Activated CD4-positive, alpha-beta T cell treated with anti-CD3 and anti-CD28 coated beads for 4 hours (primary cell): ENCODE measurements at regions not wholly inside any gene's neighbourhood (a gene's known extent, or its start where the extent isn't known, plus 50 kb on each side); places are given as distances from the start of the nearest gene placed in this dataset.

Experiments
- DNase-seq, 2 donors: peaks; one replicate each; pipeline ENCODE4 v3.0.0-alpha.2; 2020

DNA sequence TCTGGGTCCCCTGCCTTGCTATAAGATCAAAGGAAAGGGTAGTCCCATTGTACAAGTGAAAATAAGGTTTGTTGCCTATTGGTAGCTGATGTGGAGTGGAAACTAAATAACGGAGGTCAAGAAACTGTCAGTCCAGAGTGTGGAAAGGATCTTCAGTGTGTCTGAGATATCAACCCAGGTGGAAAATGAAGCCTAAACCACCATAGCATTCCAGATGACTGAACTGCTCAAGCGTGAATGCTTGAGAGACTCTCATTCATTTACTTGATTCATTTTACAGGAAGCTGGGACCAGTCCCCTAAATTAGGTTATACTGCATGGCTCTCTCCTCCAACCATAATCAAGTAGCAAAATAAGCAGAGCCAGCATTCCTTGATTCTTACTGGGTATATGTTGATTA, 116.0 kb upstream of the SLC28A3 start:
- DNase-seq, result no peak

DNA sequence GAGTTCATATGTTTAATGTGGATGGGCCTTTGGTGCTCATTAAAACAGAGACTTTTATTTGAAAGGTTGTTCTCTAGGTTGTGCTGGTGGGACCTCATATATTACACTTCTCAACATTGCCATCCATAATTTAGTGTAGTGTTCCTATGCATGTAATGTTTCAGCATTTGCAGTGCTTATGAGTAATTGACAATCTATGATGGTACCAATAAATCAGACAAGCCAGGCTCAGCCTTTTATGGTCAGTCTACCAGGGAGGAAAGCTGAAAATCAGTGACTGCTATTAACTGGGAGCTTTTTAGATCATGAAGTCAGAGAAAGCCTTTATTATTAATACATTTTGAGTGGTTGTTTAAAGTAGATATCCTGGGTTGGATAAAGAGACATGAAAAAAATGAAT, 120.1 kb upstream of the SLC28A3 start:
- no peak for DNase-seq

GRCh38 chr9:84463272-84463671, 122.7 kb upstream of the SLC28A3 start:
- no peak for DNase-seq

DNA sequence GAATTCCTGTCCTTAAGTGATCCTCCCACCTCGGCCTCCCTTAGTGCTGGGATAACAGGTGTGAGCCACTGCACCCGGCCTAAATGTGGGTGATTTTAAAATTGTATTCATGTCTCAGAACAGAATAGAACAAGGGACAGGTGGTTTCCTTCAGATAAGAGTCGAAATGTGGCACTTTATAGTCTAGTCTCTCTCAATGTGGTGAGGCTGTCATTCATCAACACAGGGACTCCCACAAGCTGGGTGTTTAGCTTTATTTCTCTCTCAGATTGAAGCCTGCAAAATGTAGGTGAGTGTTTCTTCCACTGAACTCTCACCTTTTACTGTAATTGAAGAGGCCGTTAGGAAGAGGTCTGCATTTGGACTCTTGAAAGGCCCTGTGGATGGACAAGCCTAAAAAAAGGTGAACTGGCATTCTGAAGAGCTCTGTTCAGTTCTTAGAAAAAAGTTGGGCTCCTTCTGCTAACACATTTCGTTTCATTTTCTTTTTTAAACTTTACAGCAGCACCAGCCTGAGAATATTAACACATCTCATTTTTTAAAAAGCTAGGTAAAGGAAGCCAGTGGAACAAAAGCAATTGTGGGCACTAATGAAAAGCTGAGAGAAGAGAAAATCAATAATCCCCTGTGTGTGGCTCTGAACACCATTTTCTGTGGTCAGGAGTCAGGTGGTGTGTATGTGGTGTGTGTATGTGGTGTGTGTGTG, 126.2 kb upstream of the SLC28A3 start:
- DNase-seq, result no peak

DNA sequence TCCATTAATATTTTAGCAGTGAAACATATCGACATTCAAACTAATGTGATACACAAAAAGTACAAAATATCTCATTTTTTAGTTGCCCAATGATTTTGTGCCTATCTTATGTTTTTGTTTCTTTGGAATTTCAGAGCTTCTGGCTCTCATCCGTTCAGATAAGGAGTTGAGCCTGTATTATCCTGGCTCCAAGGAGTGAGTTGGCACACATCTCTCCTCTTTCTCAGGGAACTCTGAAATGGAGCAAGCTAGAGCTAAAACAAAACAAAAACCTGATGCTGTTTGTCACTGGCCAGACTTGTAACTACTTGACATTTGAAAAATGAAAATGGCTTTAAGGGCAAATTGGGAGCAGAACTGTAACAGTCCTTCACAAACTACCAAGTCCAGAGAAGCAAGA, 131.3 kb upstream of the SLC28A3 start:
- no peak for DNase-seq

- no peak for DNase-seq
Observed at GRCh38 chr9:84478996-84479395, 138.4 kb upstream of the SLC28A3 start.

- no peak for DNase-seq
Observed at GRCh38 chr9:84480071-84480470, 139.5 kb upstream of the SLC28A3 start.

DNA sequence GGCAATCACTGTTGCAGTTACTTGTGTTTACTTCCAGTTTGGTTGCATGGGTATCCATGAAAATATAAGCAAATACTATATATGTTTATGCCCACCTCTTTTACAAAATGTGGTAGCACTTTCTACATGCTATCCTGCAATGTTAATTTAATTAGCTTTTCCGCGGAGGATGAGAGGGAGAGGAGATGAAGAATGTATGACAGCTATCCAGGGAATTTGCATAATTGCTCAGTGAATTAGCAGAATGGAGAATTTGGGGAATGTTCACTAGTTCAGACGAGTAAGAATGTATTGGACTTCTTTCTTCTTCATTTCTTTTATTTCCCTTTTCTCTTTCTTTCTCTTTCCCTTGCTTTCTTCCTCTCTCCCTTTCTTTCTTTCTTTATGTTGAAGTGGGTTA, 140.7 kb upstream of the SLC28A3 start:
- DNase-seq, result no peak

DNA sequence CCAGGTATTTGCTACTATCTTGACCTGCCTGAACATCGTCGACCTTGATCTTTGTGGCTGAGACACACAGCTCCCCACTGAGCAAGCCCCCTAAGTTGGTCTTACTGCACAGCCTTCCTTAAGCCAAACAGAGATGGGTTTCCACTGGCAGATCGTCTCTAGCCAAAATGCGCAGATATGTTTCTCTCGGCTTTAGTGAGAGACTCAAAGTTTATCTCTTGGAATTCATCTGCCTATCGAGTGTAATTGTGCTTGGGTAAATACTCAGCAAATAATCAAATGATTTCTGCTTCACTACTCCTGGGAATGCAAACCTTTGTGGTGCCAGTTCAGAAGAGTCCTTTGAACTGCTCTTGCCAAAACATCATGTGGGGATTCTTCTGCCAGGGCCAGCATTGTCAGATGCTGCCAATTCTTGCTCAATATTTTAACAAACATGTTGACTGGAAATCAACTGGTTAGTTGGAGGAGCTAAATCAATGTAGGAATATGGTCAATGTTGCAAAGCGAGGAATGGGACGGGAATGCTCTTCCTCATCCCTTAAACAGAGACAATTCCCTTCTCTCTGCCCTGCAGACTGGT, 141.2 kb upstream of the SLC28A3 start:
- no peak for DNase-seq

- DNase-seq, result no peak
Observed at GRCh38 chr9:84482607-84483006, 142.0 kb upstream of the SLC28A3 start.

GRCh38 chr9:84484172-84484571, 143.6 kb upstream of the SLC28A3 start:
- DNase-seq, result no peak

DNA sequence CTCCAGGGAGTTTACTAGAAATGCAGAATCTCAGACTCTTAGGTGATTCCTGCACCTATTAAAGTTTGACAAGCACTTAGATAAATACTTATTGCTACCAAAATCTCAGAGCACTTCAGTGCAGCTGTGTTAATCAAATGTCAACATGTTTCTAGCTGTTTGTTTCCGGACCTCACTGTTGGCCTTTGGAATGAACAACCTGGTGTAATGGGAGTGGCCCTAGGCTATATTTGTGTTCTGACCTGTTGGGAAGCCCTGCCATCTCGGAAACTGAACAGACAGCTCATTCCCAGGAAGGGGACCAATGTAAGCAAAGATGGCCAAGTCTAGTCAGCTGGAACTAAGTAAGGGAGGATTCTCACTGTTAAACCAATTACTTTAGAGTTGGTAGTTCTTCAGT, 145.0 kb upstream of the SLC28A3 start:
- DNase-seq, result no peak

- DNase-seq, result no peak
Observed at GRCh38 chr9:84486663-84487062, 146.1 kb upstream of the SLC28A3 start.

- DNase-seq, result no peak
Observed at GRCh38 chr9:84490206-84490841, 149.8 kb upstream of the SLC28A3 start.

DNA sequence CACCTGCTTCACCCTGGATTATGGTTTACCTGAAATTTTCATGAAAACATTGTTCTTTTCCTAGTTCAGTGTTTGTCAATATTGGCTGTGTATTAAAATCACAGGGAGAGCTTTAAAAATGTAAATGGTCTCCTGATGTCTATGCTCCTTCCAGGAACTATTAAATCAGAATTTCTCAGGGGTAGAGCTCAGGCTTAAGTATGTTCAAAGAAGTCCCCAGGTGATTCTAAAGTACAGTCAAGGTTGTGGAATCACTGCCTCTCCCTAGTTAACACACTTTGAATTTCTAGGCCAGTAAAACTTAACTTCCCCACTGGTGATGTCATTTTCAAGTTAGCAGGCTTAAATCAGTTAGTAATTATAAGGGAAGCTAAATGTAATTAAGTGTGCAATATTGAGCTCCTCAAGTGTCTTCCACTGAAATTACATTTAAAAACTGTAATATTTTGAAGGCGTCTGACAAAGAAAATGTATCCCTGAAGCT, 150.3 kb upstream of the SLC28A3 start:
- no peak for DNase-seq

GRCh38 chr9:84492366-84493159, 152.0 kb upstream of the SLC28A3 start:
- DNase-seq, result no peak

GRCh38 chr9:84493284-84493947, 152.9 kb upstream of the SLC28A3 start:
- DNase-seq, result no peak

GRCh38 chr9:84499969-84500582, 159.5 kb upstream of the SLC28A3 start:
- DNase-seq, result no peak

DNA sequence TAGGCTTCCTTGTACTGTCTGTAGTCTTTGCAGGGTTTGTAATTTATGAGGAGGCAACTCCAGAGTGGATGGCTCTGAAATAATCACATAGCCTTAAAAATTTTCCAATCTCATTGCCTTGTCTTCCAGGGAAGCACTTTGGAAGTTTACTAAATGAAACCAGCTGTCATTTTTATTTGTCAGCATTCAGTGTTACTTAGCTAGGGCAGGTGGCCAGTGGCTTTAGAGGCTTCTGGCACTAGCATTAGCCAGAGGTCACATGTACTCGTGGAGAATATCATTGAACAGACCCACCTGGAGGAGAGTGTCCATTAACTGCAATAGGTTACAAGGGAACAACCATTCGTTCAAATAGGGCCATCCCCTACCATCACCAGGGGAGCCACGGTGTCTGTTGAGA, 160.3 kb upstream of the SLC28A3 start:
- DNase-seq, result no peak

DNA sequence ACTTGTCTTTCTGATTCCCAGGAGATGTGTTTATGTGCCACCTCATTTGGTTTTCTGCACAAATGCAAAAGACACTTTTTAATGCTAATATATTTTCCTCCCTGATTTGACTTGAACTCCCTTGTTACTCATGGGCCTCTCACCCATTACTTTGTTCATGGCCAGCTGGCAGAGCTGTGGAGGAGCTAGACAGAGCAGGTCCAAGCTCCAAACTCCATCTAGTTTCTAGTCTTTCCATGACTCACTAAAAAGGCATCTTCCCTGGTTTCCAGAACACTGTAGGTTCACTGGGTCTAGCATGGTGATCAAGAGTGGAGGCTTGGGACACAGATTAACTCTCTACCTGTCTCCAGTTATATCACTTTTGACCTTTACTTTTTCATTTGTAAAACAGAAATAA, 161.0 kb upstream of the SLC28A3 start:
- DNase-seq, result no peak

GRCh38 chr9:84502066-84502465, 161.5 kb upstream of the SLC28A3 start:
- DNase-seq, result no peak

GRCh38 chr9:84504360-84504759, 163.8 kb upstream of the SLC28A3 start:
- no peak for DNase-seq

DNA sequence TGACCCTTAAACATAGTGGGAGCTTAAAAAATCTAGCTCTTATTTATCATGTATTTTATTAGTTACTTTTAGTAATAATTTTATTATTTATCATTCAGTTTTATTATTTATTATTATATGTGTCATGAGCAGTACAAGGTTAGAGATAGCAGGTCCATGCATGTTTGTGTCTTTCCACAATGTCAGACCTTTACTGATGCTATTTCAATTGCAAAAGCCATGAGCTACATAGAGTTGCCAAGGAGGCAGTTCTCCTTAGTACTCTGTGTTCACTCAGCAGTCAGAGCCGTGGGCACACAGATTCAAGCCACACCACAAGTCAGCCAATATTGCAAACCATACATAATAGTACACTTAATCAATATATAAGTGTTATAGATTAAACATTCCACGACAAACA, 157.9 kb upstream of the NTRK2 start:
- no peak for DNase-seq
